K562 (cell line): ENCODE measurements at regions not wholly inside any gene's neighbourhood (a gene's known extent, or its start where the extent isn't known, plus 50 kb on each side); places are given as distances from the start of the nearest gene placed in this dataset.

ENCODE experiments used
- ATAC-seq: fragments of 200-7000 bp; cut with Tn5 transposase; 3 replicates; pipeline ENCODE4 v1.9.1; 2020; ENCODE audit warnings: moderate library complexity
- BruUV-seq: library from RNA; stranded (reverse); fragments of 400-500 nt; replicated peaks from 2 replicates; lab custom pipeline; 2021; lab: Mats Ljungman, UMichigan
- CTCF ChIA-PET: fragments of 300-600 bp; formaldehyde crosslinking; extraction: SDS; loops from one replicate; lab custom pipeline; 2021; ENCODE audit warnings: low intra/inter-chr PET ratio; lab: Yijun Ruan, JAX
- POLR2A ChIA-PET: fragments of 300-600, 350-650 bp; sonication (Branson Sonifier 250); formaldehyde crosslinking; extraction: SDS; loops from one replicate; lab custom pipeline; 2021; ENCODE audit warnings: antibody characterized with exemption, inconsistent platforms; lab: Yijun Ruan, JAX
- DNase-seq, 4 experiments: peaks; one replicate each; pipeline versions ENCODE4 v3.0.0 to v3.0.0-alpha.2; 2011 to 2018; ENCODE audit warnings: low spot score in 3 of 4, mixed read lengths in 3 of 4; ENCODE audit errors: extremely low read depth in 1 of 4
- FAIRE-seq: peaks from 2 replicates; lab custom pipeline; 2011; peaks lifted over from hg19 to GRCh38; lab: Jason Lieb, UNC
- H2AFZ ChIP-seq: 2 replicates; pipeline ENCODE4 v1.6.0; 2011; ENCODE audit warnings: low read depth, low read length, control low read depth, inconsistent platforms
- H3K27ac ChIP-seq: fragments of 200-600 bp; 3 replicates; pipeline ENCODE4 v1.8.0; 2011; ENCODE audit warnings: low read depth, mild to moderate bottlenecking, control low read depth, inconsistent platforms, low read length, moderate library complexity, mixed read lengths; ENCODE audit errors: extremely low read depth
- H3K27me3 ChIP-seq, 2 experiments: fragments of 300-600 bp in 1 of 2; 2 replicates in 1 of 2; 3 replicates in 1 of 2; pipeline versions ENCODE4 v1.6.0 to v1.8.0; 2011; ENCODE audit warnings: inconsistent platforms in 2 of 2, low read length in 2 of 2, mild to moderate bottlenecking in 1 of 2, mixed read lengths in 1 of 2, moderate library complexity in 1 of 2; ENCODE audit not compliant: control insufficient read depth in 2 of 2, insufficient read depth in 2 of 2
- H3K36me3 ChIP-seq: fragments of 300-600 bp; 3 replicates; pipeline ENCODE4 v1.8.0; 2011; ENCODE audit warnings: mild to moderate bottlenecking, low read length, inconsistent platforms; ENCODE audit not compliant: control insufficient read depth, insufficient read depth
- H3K4me1 ChIP-seq, 2 experiments: fragments of 200-600 bp in 1 of 2; replicated peaks in 1 of 2; 2 replicates in 1 of 2; 3 replicates in 1 of 2; pipeline versions ENCODE4 v1.5.1 to v1.8.0; 2011; ENCODE audit warnings: inconsistent platforms in 2 of 2, low read length in 2 of 2, mild to moderate bottlenecking in 1 of 2, mixed read lengths in 1 of 2, moderate library complexity in 1 of 2; ENCODE audit not compliant: control insufficient read depth in 2 of 2, insufficient read depth in 2 of 2
- H3K4me2 ChIP-seq: 2 replicates; pipeline ENCODE4 v1.6.1; 2011; ENCODE audit warnings: low read length, control low read depth, inconsistent platforms, mixed read lengths; ENCODE audit not compliant: insufficient read depth
- H3K4me3 ChIP-seq: fragments of 200-600 bp; sonication (generic), shearing (Covaris generic); 2 replicates; pipeline ENCODE4 v1.5.1; 2016; ENCODE audit warnings: control low read depth, inconsistent platforms
- H3K79me2 ChIP-seq: fragments of 200-600 bp; 3 replicates; pipeline ENCODE4 v1.8.0; 2011; ENCODE audit warnings: low read length, inconsistent platforms; ENCODE audit not compliant: control insufficient read depth, insufficient read depth
- H3K9ac ChIP-seq, 2 experiments: 2 replicates each; pipeline versions ENCODE4 v1.6.0 to v1.6.1; 2011; ENCODE audit warnings: low read depth in 2 of 2, low read length in 2 of 2, control low read depth in 1 of 2, inconsistent platforms in 1 of 2, mild to moderate bottlenecking in 1 of 2, mixed read lengths in 1 of 2; ENCODE audit not compliant: insufficient read depth in 1 of 2
- H3K9me1 ChIP-seq: one replicate; pipeline ENCODE4 v1.6.0; 2011; ENCODE audit warnings: inconsistent platforms, mild to moderate bottlenecking, low read length, moderate library complexity; ENCODE audit not compliant: control insufficient read depth, insufficient read depth
- H3K9me3 ChIP-seq: replicated peaks from 2 replicates; pipeline ENCODE4 v1.5.1; 2011; ENCODE audit warnings: low read depth, low read length, inconsistent platforms; ENCODE audit not compliant: control insufficient read depth, insufficient read depth
- H4K20me1 ChIP-seq: replicated peaks from 2 replicates; pipeline ENCODE4 v1.6.1; 2011; ENCODE audit warnings: low read length, inconsistent platforms, mixed read lengths; ENCODE audit not compliant: control insufficient read depth, insufficient read depth
- HEY1 ChIP-seq: fragments of 250-450 bp; sonication (Bioruptor Pico); IDR thresholded peaks from 2 replicates; pipeline ENCODE4 v1.5.0; 2020; ENCODE audit warnings: mild to moderate bottlenecking, moderate library complexity, borderline replicate concordance
- WGBS: fragments of 100-300 bp; shearing (Covaris generic); methylation state at CpG from one replicate; pipeline ENCODE4 v1.1.6; 2016; ENCODE audit warnings: low coverage, mixed read lengths; ENCODE audit not compliant: insufficient coverage; ENCODE audit errors: missing lambda C conversion rate; 5-methylcytosine and 5-hydroxymethylcytosine counted together
- in situ Hi-C: fragments of 300-500 bp; cut with MboI; formaldehyde crosslinking; loops from 4 replicates; pipeline ENCODE4 v1.15.0; 2018; ENCODE audit warnings: inconsistent platforms, mixed read lengths
- intact Hi-C: fragments of 100-400 bp; cut with micrococcal nuclease; formaldehyde crosslinking; loops from 2 replicates; pipeline ENCODE4 v1.14.2; 2022
- TF ChIP-seq, protein P1 (sequence below): fragments of 250-450 bp; sonication (Bioruptor Pico); IDR thresholded peaks from 2 replicates; pipeline ENCODE4 v1.4.0; 2020; ENCODE audit warnings: mild to moderate bottlenecking, moderate library complexity, borderline replicate concordance
- TF ChIP-seq, protein P2 (sequence below): fragments of 450-650 bp; IDR thresholded peaks from 2 replicates; pipeline ENCODE4 v1.6.1; 2016; ENCODE audit warnings: mild to moderate bottlenecking, moderate library complexity

DNA sequence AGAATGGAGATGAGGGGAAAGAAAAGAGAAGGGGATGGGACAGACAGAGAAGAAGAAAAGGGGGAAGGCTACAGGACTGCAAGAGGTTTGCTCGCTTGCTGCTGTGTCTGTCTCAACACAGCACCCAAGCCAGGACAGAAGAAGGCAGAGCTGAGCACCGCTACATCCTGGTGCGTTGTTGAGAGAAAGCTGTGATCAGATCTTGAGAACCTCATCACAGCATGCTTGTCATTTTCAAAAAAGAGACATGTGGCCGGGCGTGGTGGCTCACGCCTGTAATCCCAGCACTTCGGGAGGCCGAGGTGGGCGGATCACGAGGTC is 110.9 kb downstream of the NXNL2 start:
- POLR2A ChIA-PET, result no interaction called here
- H3K9ac ChIP-seq, result no peak overlapping the region

More for the DNA sequence above, 110.9 kb downstream of the NXNL2 start:
- no peak for ATAC-seq
- no peaks in the 10 kb centered on the region for H3K9me3 ChIP-seq
- no peak for DNase-seq
- 26% methylated on average over 9 of the region's 10 CpGs for WGBS
- no peaks in the 10 kb centered on the region for H3K36me3 ChIP-seq
- H3K4me3 ChIP-seq, result no peak overlapping the region
- no peaks in the 10 kb centered on the region for H3K27me3 ChIP-seq
- no TSS peak for BruUV-seq
- no peak for FAIRE-seq
- intact Hi-C loops (no loop called here), in situ Hi-C loops (no loop called here)
- H3K4me2 ChIP-seq, result no peak overlapping the region
- no peaks in the 10 kb centered on the region for H3K9me1 ChIP-seq
- H3K27ac ChIP-seq, result no peak overlapping the region
- H3K4me1 ChIP-seq, result no peaks in the 10 kb centered on the region
- H3K79me2 ChIP-seq, result no peaks in the 10 kb centered on the region
- H4K20me1 ChIP-seq, result no peaks in the 10 kb centered on the region
- H2AFZ ChIP-seq, result peak overlapping the region; percentile 63
- TF ChIP-seq HEY1 (CRISPR knock-in tag), result no peak
- TF ChIP-seq, protein P1, sequence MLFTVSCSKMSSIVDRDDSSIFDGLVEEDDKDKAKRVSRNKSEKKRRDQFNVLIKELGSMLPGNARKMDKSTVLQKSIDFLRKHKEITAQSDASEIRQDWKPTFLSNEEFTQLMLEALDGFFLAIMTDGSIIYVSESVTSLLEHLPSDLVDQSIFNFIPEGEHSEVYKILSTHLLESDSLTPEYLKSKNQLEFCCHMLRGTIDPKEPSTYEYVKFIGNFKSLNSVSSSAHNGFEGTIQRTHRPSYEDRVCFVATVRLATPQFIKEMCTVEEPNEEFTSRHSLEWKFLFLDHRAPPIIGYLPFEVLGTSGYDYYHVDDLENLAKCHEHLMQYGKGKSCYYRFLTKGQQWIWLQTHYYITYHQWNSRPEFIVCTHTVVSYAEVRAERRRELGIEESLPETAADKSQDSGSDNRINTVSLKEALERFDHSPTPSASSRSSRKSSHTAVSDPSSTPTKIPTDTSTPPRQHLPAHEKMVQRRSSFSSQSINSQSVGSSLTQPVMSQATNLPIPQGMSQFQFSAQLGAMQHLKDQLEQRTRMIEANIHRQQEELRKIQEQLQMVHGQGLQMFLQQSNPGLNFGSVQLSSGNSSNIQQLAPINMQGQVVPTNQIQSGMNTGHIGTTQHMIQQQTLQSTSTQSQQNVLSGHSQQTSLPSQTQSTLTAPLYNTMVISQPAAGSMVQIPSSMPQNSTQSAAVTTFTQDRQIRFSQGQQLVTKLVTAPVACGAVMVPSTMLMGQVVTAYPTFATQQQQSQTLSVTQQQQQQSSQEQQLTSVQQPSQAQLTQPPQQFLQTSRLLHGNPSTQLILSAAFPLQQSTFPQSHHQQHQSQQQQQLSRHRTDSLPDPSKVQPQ (CRISPR knock-in tag), result no peak
- TF ChIP-seq, protein P2, sequence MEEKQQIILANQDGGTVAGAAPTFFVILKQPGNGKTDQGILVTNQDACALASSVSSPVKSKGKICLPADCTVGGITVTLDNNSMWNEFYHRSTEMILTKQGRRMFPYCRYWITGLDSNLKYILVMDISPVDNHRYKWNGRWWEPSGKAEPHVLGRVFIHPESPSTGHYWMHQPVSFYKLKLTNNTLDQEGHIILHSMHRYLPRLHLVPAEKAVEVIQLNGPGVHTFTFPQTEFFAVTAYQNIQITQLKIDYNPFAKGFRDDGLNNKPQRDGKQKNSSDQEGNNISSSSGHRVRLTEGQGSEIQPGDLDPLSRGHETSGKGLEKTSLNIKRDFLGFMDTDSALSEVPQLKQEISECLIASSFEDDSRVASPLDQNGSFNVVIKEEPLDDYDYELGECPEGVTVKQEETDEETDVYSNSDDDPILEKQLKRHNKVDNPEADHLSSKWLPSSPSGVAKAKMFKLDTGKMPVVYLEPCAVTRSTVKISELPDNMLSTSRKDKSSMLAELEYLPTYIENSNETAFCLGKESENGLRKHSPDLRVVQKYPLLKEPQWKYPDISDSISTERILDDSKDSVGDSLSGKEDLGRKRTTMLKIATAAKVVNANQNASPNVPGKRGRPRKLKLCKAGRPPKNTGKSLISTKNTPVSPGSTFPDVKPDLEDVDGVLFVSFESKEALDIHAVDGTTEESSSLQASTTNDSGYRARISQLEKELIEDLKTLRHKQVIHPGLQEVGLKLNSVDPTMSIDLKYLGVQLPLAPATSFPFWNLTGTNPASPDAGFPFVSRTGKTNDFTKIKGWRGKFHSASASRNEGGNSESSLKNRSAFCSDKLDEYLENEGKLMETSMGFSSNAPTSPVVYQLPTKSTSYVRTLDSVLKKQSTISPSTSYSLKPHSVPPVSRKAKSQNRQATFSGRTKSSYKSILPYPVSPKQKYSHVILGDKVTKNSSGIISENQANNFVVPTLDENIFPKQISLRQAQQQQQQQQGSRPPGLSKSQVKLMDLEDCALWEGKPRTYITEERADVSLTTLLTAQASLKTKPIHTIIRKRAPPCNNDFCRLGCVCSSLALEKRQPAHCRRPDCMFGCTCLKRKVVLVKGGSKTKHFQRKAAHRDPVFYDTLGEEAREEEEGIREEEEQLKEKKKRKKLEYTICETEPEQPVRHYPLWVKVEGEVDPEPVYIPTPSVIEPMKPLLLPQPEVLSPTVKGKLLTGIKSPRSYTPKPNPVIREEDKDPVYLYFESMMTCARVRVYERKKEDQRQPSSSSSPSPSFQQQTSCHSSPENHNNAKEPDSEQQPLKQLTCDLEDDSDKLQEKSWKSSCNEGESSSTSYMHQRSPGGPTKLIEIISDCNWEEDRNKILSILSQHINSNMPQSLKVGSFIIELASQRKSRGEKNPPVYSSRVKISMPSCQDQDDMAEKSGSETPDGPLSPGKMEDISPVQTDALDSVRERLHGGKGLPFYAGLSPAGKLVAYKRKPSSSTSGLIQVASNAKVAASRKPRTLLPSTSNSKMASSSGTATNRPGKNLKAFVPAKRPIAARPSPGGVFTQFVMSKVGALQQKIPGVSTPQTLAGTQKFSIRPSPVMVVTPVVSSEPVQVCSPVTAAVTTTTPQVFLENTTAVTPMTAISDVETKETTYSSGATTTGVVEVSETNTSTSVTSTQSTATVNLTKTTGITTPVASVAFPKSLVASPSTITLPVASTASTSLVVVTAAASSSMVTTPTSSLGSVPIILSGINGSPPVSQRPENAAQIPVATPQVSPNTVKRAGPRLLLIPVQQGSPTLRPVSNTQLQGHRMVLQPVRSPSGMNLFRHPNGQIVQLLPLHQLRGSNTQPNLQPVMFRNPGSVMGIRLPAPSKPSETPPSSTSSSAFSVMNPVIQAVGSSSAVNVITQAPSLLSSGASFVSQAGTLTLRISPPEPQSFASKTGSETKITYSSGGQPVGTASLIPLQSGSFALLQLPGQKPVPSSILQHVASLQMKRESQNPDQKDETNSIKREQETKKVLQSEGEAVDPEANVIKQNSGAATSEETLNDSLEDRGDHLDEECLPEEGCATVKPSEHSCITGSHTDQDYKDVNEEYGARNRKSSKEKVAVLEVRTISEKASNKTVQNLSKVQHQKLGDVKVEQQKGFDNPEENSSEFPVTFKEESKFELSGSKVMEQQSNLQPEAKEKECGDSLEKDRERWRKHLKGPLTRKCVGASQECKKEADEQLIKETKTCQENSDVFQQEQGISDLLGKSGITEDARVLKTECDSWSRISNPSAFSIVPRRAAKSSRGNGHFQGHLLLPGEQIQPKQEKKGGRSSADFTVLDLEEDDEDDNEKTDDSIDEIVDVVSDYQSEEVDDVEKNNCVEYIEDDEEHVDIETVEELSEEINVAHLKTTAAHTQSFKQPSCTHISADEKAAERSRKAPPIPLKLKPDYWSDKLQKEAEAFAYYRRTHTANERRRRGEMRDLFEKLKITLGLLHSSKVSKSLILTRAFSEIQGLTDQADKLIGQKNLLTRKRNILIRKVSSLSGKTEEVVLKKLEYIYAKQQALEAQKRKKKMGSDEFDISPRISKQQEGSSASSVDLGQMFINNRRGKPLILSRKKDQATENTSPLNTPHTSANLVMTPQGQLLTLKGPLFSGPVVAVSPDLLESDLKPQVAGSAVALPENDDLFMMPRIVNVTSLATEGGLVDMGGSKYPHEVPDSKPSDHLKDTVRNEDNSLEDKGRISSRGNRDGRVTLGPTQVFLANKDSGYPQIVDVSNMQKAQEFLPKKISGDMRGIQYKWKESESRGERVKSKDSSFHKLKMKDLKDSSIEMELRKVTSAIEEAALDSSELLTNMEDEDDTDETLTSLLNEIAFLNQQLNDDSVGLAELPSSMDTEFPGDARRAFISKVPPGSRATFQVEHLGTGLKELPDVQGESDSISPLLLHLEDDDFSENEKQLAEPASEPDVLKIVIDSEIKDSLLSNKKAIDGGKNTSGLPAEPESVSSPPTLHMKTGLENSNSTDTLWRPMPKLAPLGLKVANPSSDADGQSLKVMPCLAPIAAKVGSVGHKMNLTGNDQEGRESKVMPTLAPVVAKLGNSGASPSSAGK, result peak; percentile 43; the same call in 1 of the 2 replicates
- CTCF ChIA-PET, result no interaction called here
